Adipocyte (in vitro differentiated cells): ENCODE measurements at regions not wholly inside any gene's neighbourhood (a gene's known extent, or its start where the extent isn't known, plus 50 kb on each side); places are given as distances from the start of the nearest gene placed in this dataset.

ENCODE experiments used
- DNase-seq: peaks from one replicate; pipeline ENCODE4 v3.0.0-alpha.2; 2015; ENCODE audit warnings: low read depth
- H3K27me3 ChIP-seq: replicated peaks from 2 replicates; pipeline ENCODE4 v1.7.0; 2013; ENCODE audit warnings: mild to moderate bottlenecking, low read length, moderate library complexity; ENCODE audit not compliant: control insufficient read depth, insufficient read depth
- H3K36me3 ChIP-seq: 2 replicates; pipeline ENCODE4 v1.7.0; 2013; ENCODE audit warnings: low read length, mild to moderate bottlenecking, moderate library complexity; ENCODE audit not compliant: control insufficient read depth, insufficient read depth, severe bottlenecking
- H3K4me1 ChIP-seq: 2 replicates; pipeline ENCODE4 v1.7.0; 2013; ENCODE audit warnings: mild to moderate bottlenecking, low read length, moderate library complexity; ENCODE audit not compliant: control insufficient read depth, insufficient read depth
- H3K4me3 ChIP-seq: 2 replicates; pipeline ENCODE4 v1.7.0; 2013; ENCODE audit warnings: mild to moderate bottlenecking, low read length, moderate library complexity
- H3K9ac ChIP-seq: 2 replicates; pipeline ENCODE4 v1.7.0; 2013; ENCODE audit warnings: mild to moderate bottlenecking, low read length, moderate library complexity
- H3K9me3 ChIP-seq: 2 replicates; pipeline ENCODE4 v1.7.0; 2013; ENCODE audit warnings: mild to moderate bottlenecking, low read length, moderate library complexity; ENCODE audit not compliant: control insufficient read depth

DNA sequence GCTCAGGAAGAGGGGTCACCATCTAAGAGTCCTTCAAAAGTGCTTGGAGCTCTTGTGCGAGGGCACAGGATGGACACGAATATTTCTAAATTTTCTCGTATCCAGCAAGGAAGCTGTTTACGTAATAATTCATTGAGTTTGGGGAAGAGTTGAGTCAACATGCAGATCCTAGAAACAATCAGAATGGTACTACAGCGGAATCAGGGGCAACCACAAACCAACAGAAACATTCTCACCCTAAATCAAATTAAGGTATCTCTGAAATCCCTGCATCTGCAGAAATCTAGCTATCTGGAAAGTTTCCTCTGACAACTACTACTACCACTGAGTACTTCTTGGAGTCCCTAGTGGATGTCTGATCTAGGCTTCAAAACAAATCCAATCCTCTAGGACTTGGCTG, 352.4 kb downstream of the LTN1 start:
- H3K9me3 ChIP-seq: no peaks in the 10 kb centered on the region
- H3K4me1 ChIP-seq: peaks cover 60% of the 10 kb centered on the region
- DNase-seq: no peak
- peak overlapping the region; percentile 48 for H3K9ac ChIP-seq
- no peaks in the 10 kb centered on the region for H3K36me3 ChIP-seq
- no peaks in the 10 kb centered on the region for H3K27me3 ChIP-seq
- peak overlapping the region; percentile 6 for H3K4me3 ChIP-seq

DNA sequence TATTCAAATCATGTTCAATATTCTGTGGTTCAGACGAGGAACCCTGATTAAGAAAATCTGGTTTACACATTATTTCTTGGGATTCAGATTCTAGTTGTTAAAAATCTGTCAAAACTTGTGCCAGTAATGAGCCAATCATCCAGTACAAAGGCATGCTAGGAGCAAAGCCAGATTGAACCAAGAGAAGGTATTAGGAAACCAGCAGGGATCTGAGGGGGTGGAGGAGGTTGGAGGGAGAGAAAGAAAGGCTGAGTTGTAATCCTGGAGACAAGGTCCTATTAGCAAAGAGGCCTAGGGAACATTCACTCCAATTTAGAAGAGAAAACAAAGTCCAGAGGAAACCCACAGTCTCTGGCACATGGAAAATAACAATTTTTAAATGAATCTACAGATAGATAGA, 352.9 kb downstream of the LTN1 start:
- Histone ChIP-seq H3K36me3 (no peaks in the 10 kb centered on the region), H3K9ac (peak overlapping the region; percentile 48), H3K27me3 (no peaks in the 10 kb centered on the region), H3K4me1 (peaks cover 54% of the 10 kb centered on the region), H3K9me3 (no peaks in the 10 kb centered on the region), H3K4me3 (peak overlapping the region; percentile 6)
- DNase-seq: peak; percentile 74

DNA sequence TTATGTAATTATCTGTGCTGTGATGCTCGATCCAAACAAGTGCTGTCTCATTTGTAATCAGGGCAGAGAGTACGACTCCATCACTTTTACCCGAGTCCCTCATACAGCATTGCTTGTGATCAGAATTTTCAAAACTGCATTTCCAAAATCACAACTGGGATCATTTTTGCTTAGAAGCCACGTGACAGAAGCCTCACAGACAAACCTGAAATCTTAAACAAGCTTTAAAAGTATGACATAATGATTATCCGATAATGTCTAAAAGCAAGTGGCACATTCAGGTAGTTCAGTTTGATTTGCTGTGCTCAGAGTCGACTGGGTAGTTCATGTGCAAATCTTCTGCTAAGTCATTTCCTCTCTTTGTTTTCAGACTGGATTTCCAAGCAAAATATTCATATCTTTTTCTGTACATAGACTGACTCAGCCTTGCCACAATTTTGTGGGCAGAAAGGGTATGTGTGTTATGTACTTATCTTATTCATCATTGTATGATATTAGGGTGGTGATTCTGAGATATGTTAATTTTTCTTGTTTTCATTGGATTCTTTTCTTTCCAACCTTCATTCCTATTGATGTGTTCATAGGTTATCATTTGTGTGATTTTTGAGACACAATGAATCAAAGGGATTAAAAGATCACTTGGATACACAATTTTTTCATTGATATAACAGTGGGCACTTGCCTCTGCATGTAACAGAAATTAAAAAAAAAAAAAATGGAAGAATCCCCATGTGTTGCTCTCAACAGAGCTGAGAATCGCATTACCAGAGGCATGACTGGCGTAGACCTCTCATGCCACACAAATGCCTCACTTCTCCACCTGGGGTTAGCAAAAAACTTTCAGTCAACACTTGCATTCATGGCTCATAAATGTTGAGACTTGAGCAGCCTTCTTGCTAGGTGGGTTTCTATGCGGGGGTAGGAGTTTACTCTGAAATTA, 355.7 kb downstream of the LTN1 start:
- peak; percentile 77 for DNase-seq
- Histone ChIP-seq H3K27me3 (no peaks in the 10 kb centered on the region), H3K9ac (peak overlapping the region; percentile 78), H3K4me3 (no peak overlapping the region), H3K9me3 (no peaks in the 10 kb centered on the region), H3K36me3 (no peaks in the 10 kb centered on the region), H3K4me1 (peaks cover 67% of the 10 kb centered on the region)

GRCh38 chr21:28635541-28635940, 357.1 kb downstream of the LTN1 start:
- DNase-seq: no peak
- no peaks in the 10 kb centered on the region for H3K9me3 ChIP-seq
- no peak overlapping the region for H3K4me3 ChIP-seq
- peak overlapping the region; percentile 78 for H3K9ac ChIP-seq
- peaks cover 72% of the 10 kb centered on the region for H3K4me1 ChIP-seq
- H3K36me3 ChIP-seq: no peaks in the 10 kb centered on the region
- no peaks in the 10 kb centered on the region for H3K27me3 ChIP-seq

DNA sequence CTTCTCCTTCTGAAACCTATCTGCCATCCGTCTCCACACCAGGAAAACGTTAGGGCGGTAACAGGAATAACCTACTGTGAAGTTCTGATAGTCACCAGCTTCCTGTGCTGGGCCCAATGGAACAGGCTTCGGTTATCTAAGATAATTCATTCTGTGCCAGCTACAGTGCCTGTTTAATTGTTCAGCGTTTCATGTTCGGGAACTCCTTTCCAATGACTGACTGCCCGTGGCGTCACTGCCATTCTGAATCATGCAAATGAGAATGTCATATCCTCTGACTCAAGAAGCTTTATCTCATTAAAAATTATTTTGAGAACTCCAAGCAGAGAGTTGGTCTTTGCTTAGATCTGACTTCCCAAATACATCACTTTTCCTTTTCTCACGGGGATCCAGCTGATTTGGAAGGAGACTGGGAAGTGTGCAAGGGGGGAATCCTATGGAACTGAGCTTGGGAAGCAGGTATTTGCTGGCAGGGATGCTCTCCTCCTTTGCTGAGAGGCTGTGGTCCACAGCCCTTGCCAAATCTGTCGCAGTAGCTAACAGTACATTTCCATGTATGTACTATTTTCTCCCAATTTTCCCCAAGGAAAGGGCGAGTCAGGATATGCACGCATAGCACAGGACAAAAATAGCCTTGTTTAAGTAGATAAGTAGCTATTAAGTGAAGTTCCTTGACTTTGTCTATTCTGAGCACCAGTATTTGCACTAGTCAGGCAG, 358.7 kb downstream of the LTN1 start:
- peak overlapping the region; percentile 3 for H3K4me3 ChIP-seq
- no peaks in the 10 kb centered on the region for H3K36me3 ChIP-seq
- DNase-seq: peak; percentile 70
- no peaks in the 10 kb centered on the region for H3K27me3 ChIP-seq
- H3K9ac ChIP-seq: peak overlapping the region; percentile 81
- H3K4me1 ChIP-seq: peaks cover 57% of the 10 kb centered on the region
- no peaks in the 10 kb centered on the region for H3K9me3 ChIP-seq

- Histone ChIP-seq H3K9ac (peak overlapping the region; percentile 81), H3K4me1 (peaks cover 52% of the 10 kb centered on the region), H3K36me3 (no peaks in the 10 kb centered on the region), H3K27me3 (no peaks in the 10 kb centered on the region), H3K4me3 (peak overlapping the region; percentile 72), H3K9me3 (no peaks in the 10 kb centered on the region)
- DNase-seq: peak; percentile 68
Observed at GRCh38 chr21:28632755-28633408, 359.8 kb downstream of the LTN1 start.

DNA sequence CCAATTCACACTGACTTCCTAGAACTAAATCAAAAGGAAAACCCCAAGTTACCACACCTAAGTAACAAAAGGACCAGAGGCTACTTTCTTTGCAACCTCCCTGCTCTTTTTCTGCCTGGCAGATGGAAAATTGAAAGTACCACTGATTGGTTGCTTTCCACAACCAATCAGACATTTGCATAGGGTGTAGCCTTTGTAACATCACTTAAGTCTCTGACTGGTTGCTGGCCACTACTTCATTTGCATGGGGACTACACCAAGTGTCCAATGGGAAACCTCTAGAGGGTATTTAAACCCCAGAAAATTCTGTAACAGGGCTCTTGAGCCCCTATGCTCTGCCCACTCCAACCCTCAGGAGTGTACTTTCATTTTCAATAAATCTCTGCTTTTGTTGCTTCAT, 365.0 kb downstream of the LTN1 start:
- Histone ChIP-seq H3K4me3 (peak overlapping the region; percentile 47), H3K36me3 (peaks cover 5% of the 10 kb centered on the region), H3K27me3 (no peaks in the 10 kb centered on the region), H3K4me1 (peaks cover 23% of the 10 kb centered on the region), H3K9me3 (no peaks in the 10 kb centered on the region), H3K9ac (no peak overlapping the region)
- no peak for DNase-seq

GRCh38 chr21:28627261-28627660, 365.4 kb downstream of the LTN1 start:
- Histone ChIP-seq H3K27me3 (no peaks in the 10 kb centered on the region), H3K4me1 (peaks cover 20% of the 10 kb centered on the region), H3K9ac (no peak overlapping the region), H3K9me3 (no peaks in the 10 kb centered on the region), H3K36me3 (peaks cover 5% of the 10 kb centered on the region), H3K4me3 (peak overlapping the region; percentile 47)
- DNase-seq: no peak

GRCh38 chr21:28624626-28625025, 368.1 kb downstream of the LTN1 start:
- peaks cover 5% of the 10 kb centered on the region for H3K36me3 ChIP-seq
- peaks cover 10% of the 10 kb centered on the region for H3K4me1 ChIP-seq
- H3K4me3 ChIP-seq: no peak overlapping the region
- H3K9me3 ChIP-seq: no peaks in the 10 kb centered on the region
- no peak overlapping the region for H3K9ac ChIP-seq
- no peak for DNase-seq
- H3K27me3 ChIP-seq: no peaks in the 10 kb centered on the region

GRCh38 chr21:28617300-28617699, 375.4 kb downstream of the LTN1 start:
- Histone ChIP-seq H3K9me3 (no peaks in the 10 kb centered on the region), H3K4me1 (peaks cover 25% of the 10 kb centered on the region), H3K4me3 (no peak overlapping the region), H3K36me3 (no peaks in the 10 kb centered on the region), H3K9ac (no peak overlapping the region), H3K27me3 (no peaks in the 10 kb centered on the region)
- no peak for DNase-seq

GRCh38 chr21:28615276-28615675, 377.4 kb downstream of the LTN1 start:
- peak; percentile 60 for DNase-seq
- Histone ChIP-seq H3K4me1 (peaks cover 25% of the 10 kb centered on the region), H3K36me3 (no peaks in the 10 kb centered on the region), H3K9ac (peak overlapping the region; percentile 48), H3K9me3 (no peaks in the 10 kb centered on the region), H3K4me3 (peak overlapping the region; percentile 21), H3K27me3 (no peaks in the 10 kb centered on the region)
